Caco-2 (cell line): ENCODE measurements at regions not wholly inside any gene's neighbourhood (a gene's known extent, or its start where the extent isn't known, plus 50 kb on each side); places are given as distances from the start of the nearest gene placed in this dataset.

Experiments
- BruUV-seq: library from RNA; stranded (reverse); fragments of 400-500 nt; replicated peaks from 2 replicates; lab custom pipeline; 2021; lab: Mats Ljungman, UMichigan
- CTCF ChIA-PET: fragments of 300-600 bp; sonication (Branson Sonifier 250); formaldehyde crosslinking; loops from one replicate; lab custom pipeline; 2022; ENCODE audit warnings: antibody characterized with exemption; lab: Charles Lee
- POLR2A ChIA-PET: fragments of 300-600 bp; sonication (Branson Sonifier 250); formaldehyde crosslinking; loops from one replicate; lab custom pipeline; 2022; ENCODE audit warnings: antibody characterized with exemption; lab: Charles Lee
- DNase-seq, 2 experiments: peaks; one replicate each; pipeline versions ENCODE4 v3.0.0 to v3.0.0-alpha.2; 2020 to 2022
- H3K27me3 ChIP-seq: replicated peaks from 2 replicates; pipeline ENCODE4 v1.6.0; 2011; ENCODE audit warnings: low read length; ENCODE audit not compliant: control insufficient read depth, insufficient read depth
- H3K36me3 ChIP-seq: 2 replicates; pipeline ENCODE4 v1.5.1; 2011; ENCODE audit warnings: low read length; ENCODE audit not compliant: control insufficient read depth, insufficient read depth
- H3K4me1 ChIP-seq: fragments of 250-450 bp; sonication (Bioruptor Pico); 2 replicates; pipeline ENCODE4 v1.5.1; 2020; ENCODE audit warnings: mild to moderate bottlenecking
- H3K4me3 ChIP-seq: 2 replicates; pipeline ENCODE4 v1.5.1; 2011; ENCODE audit warnings: low read depth, mild to moderate bottlenecking, control low read depth, low read length
- H3K9me3 ChIP-seq: fragments of 250-450 bp; sonication (Bioruptor Pico); 2 replicates; pipeline ENCODE4 v1.5.1; 2020; ENCODE audit warnings: mild to moderate bottlenecking, moderate library complexity
- H3K27ac Mint-ChIP-seq: one replicate; pipeline ENCODE4 v1.8.0; 2022; ENCODE audit warnings: mixed read lengths; ENCODE audit not compliant: unreplicated experiment
- H3K27me3 Mint-ChIP-seq: one replicate; pipeline ENCODE4 v1.8.0; 2022; ENCODE audit warnings: mixed read lengths; ENCODE audit not compliant: insufficient read depth, unreplicated experiment
- H3K36me3 Mint-ChIP-seq: one replicate; pipeline ENCODE4 v1.8.0; 2022; ENCODE audit warnings: mild to moderate bottlenecking, mixed read lengths; ENCODE audit not compliant: insufficient read depth, unreplicated experiment
- H3K4me1 Mint-ChIP-seq: one replicate; pipeline ENCODE4 v1.8.0; 2022; ENCODE audit warnings: low read depth, mixed read lengths; ENCODE audit not compliant: unreplicated experiment
- H3K4me3 Mint-ChIP-seq: one replicate; pipeline ENCODE4 v1.8.0; 2022; ENCODE audit warnings: mild to moderate bottlenecking, moderate library complexity, mixed read lengths; ENCODE audit not compliant: unreplicated experiment
- H3K9me3 Mint-ChIP-seq: one replicate; pipeline ENCODE4 v1.8.0; 2022; ENCODE audit warnings: mixed read lengths; ENCODE audit not compliant: unreplicated experiment
- CTCF ChIP-seq, 2 experiments: fragments of 200-600 bp in 1 of 2; IDR thresholded peaks; 1 replicate in 1 of 2; 2 replicates in 1 of 2; pipeline versions ENCODE4 v1.5.1 to v1.8.0; 2011 to 2022; ENCODE audit warnings: antibody characterized with exemption in 1 of 2, control low read depth in 1 of 2, inconsistent platforms in 1 of 2, low read depth in 1 of 2, low read length in 1 of 2, mild to moderate bottlenecking in 1 of 2, moderate library complexity in 1 of 2; ENCODE audit not compliant: insufficient read depth in 1 of 2, severe bottlenecking in 1 of 2, unreplicated experiment in 1 of 2
- intact Hi-C: fragments of 100-400 bp; cut with micrococcal nuclease; formaldehyde crosslinking; loops from one replicate; pipeline ENCODE4 v1.10.0; 2022; ENCODE audit not compliant: unreplicated experiment

GRCh38 chr11:37483761-37484160 is 885.7 kb upstream of the RAG2 start:
- ChIA-PET CTCF (no interaction called here), POLR2A (no interaction called here)
- Mint-ChIP-seq H3K4me3 (no peak overlapping the region), H3K4me1 (no peaks in the 10 kb centered on the region), H3K36me3 (no peaks in the 10 kb centered on the region), H3K9me3 (peaks cover 9% of the 10 kb centered on the region), H3K27me3 (no peaks in the 10 kb centered on the region), H3K27ac (no peak overlapping the region)
- H3K4me1 ChIP-seq: no peaks in the 10 kb centered on the region
- no peaks in the 10 kb centered on the region for H3K9me3 ChIP-seq
- no peak overlapping the region for H3K4me3 ChIP-seq
- no peak for TF ChIP-seq CTCF (IDR thresholded peaks at IDR 0.05; ENCODE audit: insufficient read depth in 1 of 2, low read depth in 1 of 2, low read length in 1 of 2, severe bottlenecking in 1 of 2, unreplicated experiment in 1 of 2)
- DNase-seq: no peak
- intact Hi-C loops: no loop called here
- no peaks in the 10 kb centered on the region for H3K36me3 ChIP-seq
- H3K27me3 ChIP-seq: no peaks in the 10 kb centered on the region
- BruUV-seq: no TSS peak

- no peaks in the 10 kb centered on the region for H3K36me3 Mint-ChIP-seq
- Histone ChIP-seq H3K9me3 (no peaks in the 10 kb centered on the region), H3K4me1 (0 out of 2 replicates have a peak, but pooled peaks cover 5% of the 10 kb centered on the region), H3K36me3 (no peaks in the 10 kb centered on the region), H3K4me3 (no peak overlapping the region), H3K27me3 (no peaks in the 10 kb centered on the region)
- no TSS peak for BruUV-seq
- peaks cover 4% of the 10 kb centered on the region for H3K9me3 Mint-ChIP-seq
- H3K27me3 Mint-ChIP-seq: no peaks in the 10 kb centered on the region
- no peaks in the 10 kb centered on the region for H3K4me1 Mint-ChIP-seq
- H3K4me3 Mint-ChIP-seq: no peak overlapping the region
- no peak for TF ChIP-seq CTCF (IDR thresholded peaks at IDR 0.05; ENCODE audit: insufficient read depth in 1 of 2, low read depth in 1 of 2, low read length in 1 of 2, severe bottlenecking in 1 of 2, unreplicated experiment in 1 of 2)
- POLR2A ChIA-PET: no interaction called here
- intact Hi-C loops: no loop called here
- DNase-seq: no peak
- CTCF ChIA-PET: no interaction called here
- no peak overlapping the region for H3K27ac Mint-ChIP-seq
Measured at GRCh38 chr11:37474889-37475288, 876.9 kb upstream of the RAG2 start.

GRCh38 chr11:37468344-37468743 is 870.3 kb upstream of the RAG2 start:
- no peaks in the 10 kb centered on the region for H3K27me3 Mint-ChIP-seq
- DNase-seq: no peak
- peaks cover 10% of the 10 kb centered on the region for H3K9me3 Mint-ChIP-seq
- H3K36me3 Mint-ChIP-seq: no peaks in the 10 kb centered on the region
- POLR2A ChIA-PET: no interaction called here
- H3K4me1 ChIP-seq: no peaks in the 10 kb centered on the region
- H3K4me3 ChIP-seq: no peak overlapping the region
- no peaks in the 10 kb centered on the region for H3K27me3 ChIP-seq
- H3K9me3 ChIP-seq: no peaks in the 10 kb centered on the region
- no peaks in the 10 kb centered on the region for H3K36me3 ChIP-seq
- no TSS peak for BruUV-seq
- TF ChIP-seq CTCF (IDR thresholded peaks at IDR 0.05; ENCODE audit: insufficient read depth in 1 of 2, low read depth in 1 of 2, low read length in 1 of 2, severe bottlenecking in 1 of 2, unreplicated experiment in 1 of 2): no peak
- CTCF ChIA-PET: no interaction called here
- H3K27ac Mint-ChIP-seq: no peak overlapping the region
- peaks cover 6% of the 10 kb centered on the region for H3K4me1 Mint-ChIP-seq
- intact Hi-C loops: no loop called here
- no peak overlapping the region for H3K4me3 Mint-ChIP-seq
